ENCODE measurements at regions not wholly inside any gene's neighbourhood (a gene's known extent, or its start where the extent isn't known, plus 50 kb on each side); places are given as distances from the start of the nearest gene placed in this dataset.
A peak's percentile ranks its signal among the peaks of the same experiment; 100 is the strongest.

- peaks cover 37% of the 10 kb centered on the region for H3K4me1 Mint-ChIP-seq
- peaks cover 23% of the 10 kb centered on the region for H3K27me3 Mint-ChIP-seq (ENCODE audit: low read depth, poor library complexity)
- DNase-seq, result no peak
- TF ChIP-seq CTCF (IDR thresholded peaks at IDR 0.05), result no peak
- peaks cover 11% of the 10 kb centered on the region for H3K9me3 Mint-ChIP-seq
- H3K27ac Mint-ChIP-seq, result no peak overlapping the region
- peak overlapping the region; percentile 25 for H3K4me3 Mint-ChIP-seq
- H3K36me3 Mint-ChIP-seq (ENCODE audit: low read depth), result no peaks in the 10 kb centered on the region
These were observed 95.7 kb upstream of the POU3F3 start for GRCh38 chr2:104758199-104758620.

GRCh38 chr2:104762031-104762430 is 91.9 kb upstream of the POU3F3 start:
- H3K36me3 Mint-ChIP-seq (ENCODE audit: low read depth), result no peaks in the 10 kb centered on the region
- TF ChIP-seq CTCF (IDR thresholded peaks at IDR 0.05), result no peak
- no peaks in the 10 kb centered on the region for H3K9me3 Mint-ChIP-seq
- H3K27ac Mint-ChIP-seq, result no peak overlapping the region
- H3K4me3 Mint-ChIP-seq, result no peak overlapping the region
- peaks cover 15% of the 10 kb centered on the region for H3K4me1 Mint-ChIP-seq
- no peak for DNase-seq
- peaks cover 13% of the 10 kb centered on the region for H3K27me3 Mint-ChIP-seq (ENCODE audit: low read depth, poor library complexity)

GRCh38 chr2:104766683-104767082 is 87.2 kb upstream of the POU3F3 start:
- Mint-ChIP-seq H3K4me3 (no peak overlapping the region), H3K27ac (no peak overlapping the region), H3K4me1 (no peaks in the 10 kb centered on the region), H3K36me3 (ENCODE audit: low read depth) (peaks cover 9% of the 10 kb centered on the region), H3K9me3 (peaks cover 25% of the 10 kb centered on the region), H3K27me3 (ENCODE audit: low read depth, poor library complexity) (no peaks in the 10 kb centered on the region)
- no peak for TF ChIP-seq CTCF (IDR thresholded peaks at IDR 0.05)
- no peak for DNase-seq

GRCh38 chr2:104768694-104769093 is 85.2 kb upstream of the POU3F3 start:
- Mint-ChIP-seq H3K4me3 (no peak overlapping the region), H3K27ac (no peak overlapping the region), H3K9me3 (peaks cover 27% of the 10 kb centered on the region), H3K4me1 (no peaks in the 10 kb centered on the region), H3K36me3 (ENCODE audit: low read depth) (peaks cover 9% of the 10 kb centered on the region), H3K27me3 (ENCODE audit: low read depth, poor library complexity) (no peaks in the 10 kb centered on the region)
- no peak for DNase-seq
- TF ChIP-seq CTCF (IDR thresholded peaks at IDR 0.05), result no peak

GRCh38 chr2:104769096-104769495 is 84.8 kb upstream of the POU3F3 start:
- H3K9me3 Mint-ChIP-seq, result peaks cover 27% of the 10 kb centered on the region
- DNase-seq, result no peak
- H3K4me3 Mint-ChIP-seq, result no peak overlapping the region
- no peak for TF ChIP-seq CTCF (IDR thresholded peaks at IDR 0.05)
- no peak overlapping the region for H3K27ac Mint-ChIP-seq
- H3K27me3 Mint-ChIP-seq (ENCODE audit: low read depth, poor library complexity), result no peaks in the 10 kb centered on the region
- no peaks in the 10 kb centered on the region for H3K4me1 Mint-ChIP-seq
- H3K36me3 Mint-ChIP-seq (ENCODE audit: low read depth), result peaks cover 9% of the 10 kb centered on the region

- Mint-ChIP-seq H3K4me3 (no peak overlapping the region), H3K27ac (no peak overlapping the region)
These were observed 80.9 kb upstream of the POU3F3 start for GRCh38 chr2:104772996-104773395.

More at GRCh38 chr2:104772996-104773395, 80.9 kb upstream of the POU3F3 start:
- Mint-ChIP-seq H3K27me3 (ENCODE audit: low read depth, poor library complexity) (no peaks in the 10 kb centered on the region), H3K9me3 (peaks cover 31% of the 10 kb centered on the region), H3K36me3 (ENCODE audit: low read depth) (peaks cover 14% of the 10 kb centered on the region), H3K4me1 (peaks cover 10% of the 10 kb centered on the region)
- TF ChIP-seq CTCF (IDR thresholded peaks at IDR 0.05), result no peak
- DNase-seq, result no peak
